HCT116 (cell line): ENCODE measurements at regions not wholly inside any gene's neighbourhood (a gene's known extent, or its start where the extent isn't known, plus 50 kb on each side); places are given as distances from the start of the nearest gene placed in this dataset.

Experiments used
- ATAC-seq: fragments of 200-7000 bp; cut with Tn5 transposase; 2 replicates; pipeline ENCODE4 v1.9.1; 2020; ENCODE audit warnings: mild to moderate bottlenecking, moderate library complexity
- BruUV-seq: library from RNA; stranded (reverse); fragments of 400-500 nt; replicated peaks from 2 replicates; lab custom pipeline; 2021; lab: Mats Ljungman, UMichigan
- CTCF ChIA-PET: fragments of 300-600 bp; sonication (Branson Sonifier 250); formaldehyde crosslinking; loops from one replicate; lab custom pipeline; 2021; ENCODE audit warnings: antibody characterized with exemption; lab: Charles Lee
- POLR2A ChIA-PET: fragments of 300-600, 350-600 bp; sonication (Branson Sonifier 250); formaldehyde crosslinking; loops from one replicate; lab custom pipeline; 2021; ENCODE audit warnings: antibody characterized with exemption; lab: Charles Lee
- RAD21 ChIA-PET, 2 experiments: fragments of 300-600 bp; sonication (Branson Sonifier 250); formaldehyde crosslinking; loops; one replicate each; lab custom pipeline; 2023; ENCODE audit warnings: low total read pairs in 2 of 2; ENCODE audit not compliant: uncharacterized antibody in 2 of 2, unreplicated experiment in 2 of 2, low non-redundant PET in 1 of 2; lab: Charles Lee
- DNase-seq: peaks from one replicate; pipeline ENCODE4 v3.0.0-alpha.2; 2010; ENCODE audit warnings: low read depth, low spot score
- H2AFZ ChIP-seq: fragments of 200-600 bp; shearing (Covaris generic), sonication (generic); 2 replicates; pipeline ENCODE4 v1.6.1; 2017; ENCODE audit warnings: low read depth, mixed run types, mixed read lengths, antibody characterized with exemption, low read length; ENCODE audit not compliant: poor library complexity, severe bottlenecking
- H3K27ac ChIP-seq: 2 replicates; pipeline ENCODE4 v1.5.1; 2012; ENCODE audit warnings: low read depth, low read length
- H3K27me3 ChIP-seq: fragments of 200-600 bp; sonication (generic); 2 replicates; pipeline ENCODE4 v1.6.1; 2016; ENCODE audit warnings: mixed run types, low read length, mixed read lengths; ENCODE audit not compliant: insufficient read depth
- H3K36me3 ChIP-seq, 2 experiments: fragments of 200-500 bp in 1 of 2; fragments of 200-600 bp in 1 of 2; sonication (Bioruptor generic) in 1 of 2; sonication (generic) in 1 of 2; 2 replicates each; pipeline versions ENCODE4 v1.5.1 to v1.6.1; 2014 to 2016; ENCODE audit warnings: low read length in 2 of 2, inconsistent platforms in 1 of 2, mixed read lengths in 1 of 2, mixed run types in 1 of 2; ENCODE audit not compliant: insufficient read depth in 2 of 2, control insufficient read depth in 1 of 2
- H3K4me1 ChIP-seq, 2 experiments: fragments of 200-600 bp in 1 of 2; sonication (generic) in 1 of 2; 2 replicates each; pipeline versions ENCODE4 v1.5.1 to v1.6.1; 2012 to 2017; ENCODE audit warnings: low read length in 2 of 2, inconsistent platforms in 1 of 2, mild to moderate bottlenecking in 1 of 2, mixed read lengths in 1 of 2, mixed run types in 1 of 2, moderate library complexity in 1 of 2; ENCODE audit not compliant: insufficient read depth in 2 of 2, control insufficient read depth in 1 of 2
- H3K4me2 ChIP-seq: fragments of 200-600 bp; sonication (generic); 2 replicates; pipeline ENCODE4 v1.6.1; 2017; ENCODE audit warnings: mixed run types, low read length, mixed read lengths
- H3K4me3 ChIP-seq, 2 experiments: fragments of 200-600 bp in 1 of 2; sonication (generic) in 1 of 2; replicated peaks in 1 of 2; 2 replicates each; pipeline ENCODE4 v1.5.1; 2011 to 2016; ENCODE audit warnings: low read length in 2 of 2, control low read depth in 1 of 2, low read depth in 1 of 2, mild to moderate bottlenecking in 1 of 2, mixed read lengths in 1 of 2, mixed run types in 1 of 2
- H3K79me2 ChIP-seq: fragments of 200-600 bp; sonication (generic); 2 replicates; pipeline ENCODE4 v1.6.1; 2017; ENCODE audit warnings: mild to moderate bottlenecking, mixed run types, low read length, moderate library complexity, mixed read lengths; ENCODE audit not compliant: insufficient read depth
- H3K9ac ChIP-seq: fragments of 200-600 bp; sonication (generic); 2 replicates; pipeline ENCODE4 v1.6.1; 2016; ENCODE audit warnings: low read length, mixed read lengths
- H3K9me2 ChIP-seq: fragments of 200-600 bp; sonication (generic), shearing (Covaris generic); 2 replicates; pipeline ENCODE4 v1.6.1; 2017; ENCODE audit warnings: mixed run types, mild to moderate bottlenecking, moderate library complexity; ENCODE audit not compliant: insufficient read depth
- H3K9me3 ChIP-seq, 2 experiments: fragments of 200-500 bp in 1 of 2; fragments of 200-600 bp in 1 of 2; sonication (Bioruptor generic) in 1 of 2; sonication (generic) in 1 of 2; 2 replicates each; pipeline ENCODE4 v1.6.1; 2014 to 2017; ENCODE audit warnings: low read length in 2 of 2, mixed read lengths in 2 of 2, inconsistent platforms in 1 of 2, low read depth in 1 of 2, mild to moderate bottlenecking in 1 of 2, mixed run types in 1 of 2, moderate library complexity in 1 of 2; ENCODE audit not compliant: control insufficient read depth in 1 of 2, insufficient read depth in 1 of 2
- H4K20me1 ChIP-seq: fragments of 200-600 bp; sonication (generic), shearing (Covaris generic); 2 replicates; pipeline ENCODE4 v1.6.1; 2017; ENCODE audit warnings: mixed run types, mild to moderate bottlenecking, moderate library complexity; ENCODE audit not compliant: insufficient read depth
- ATF3 ChIP-seq: IDR thresholded peaks from 2 replicates; pipeline ENCODE4 v1.6.1; 2012
- ELF1 ChIP-seq: IDR thresholded peaks from 2 replicates; pipeline ENCODE4 v1.6.1; 2012; ENCODE audit warnings: low read depth, borderline replicate concordance
- MAX ChIP-seq: IDR thresholded peaks from 2 replicates; pipeline ENCODE4 v1.6.1; 2012
- POLR2A ChIP-seq: IDR thresholded peaks from 2 replicates; pipeline ENCODE4 v1.7.0; 2011; ENCODE audit warnings: borderline replicate concordance; ENCODE audit not compliant: insufficient read depth, insufficient read length; ENCODE audit errors: extremely low read depth
- RAD21 ChIP-seq: IDR thresholded peaks from 2 replicates; pipeline ENCODE4 v1.6.1; 2012; ENCODE audit warnings: low read depth, mild to moderate bottlenecking
- REST ChIP-seq: IDR thresholded peaks from 2 replicates; pipeline ENCODE4 v1.6.1; 2012; ENCODE audit warnings: low read depth
- SP1 ChIP-seq: IDR thresholded peaks from 2 replicates; pipeline ENCODE4 v1.6.1; 2012; ENCODE audit warnings: low read depth
- SRF ChIP-seq: IDR thresholded peaks from 2 replicates; pipeline ENCODE4 v1.6.1; 2012; ENCODE audit warnings: low read depth
- TCF7L2 ChIP-seq: IDR thresholded peaks from 2 replicates; pipeline ENCODE4 v1.7.0; 2011; ENCODE audit warnings: borderline replicate concordance, inconsistent platforms; ENCODE audit not compliant: insufficient read depth, insufficient read length; ENCODE audit errors: extremely low read depth
- ZBTB33 ChIP-seq: IDR thresholded peaks from 2 replicates; pipeline ENCODE4 v1.6.1; 2011; ENCODE audit warnings: mild to moderate bottlenecking, low read length, moderate library complexity; ENCODE audit not compliant: insufficient replicate concordance; ENCODE audit errors: extremely low read depth
- intact Hi-C: fragments of 100-400 bp; cut with micrococcal nuclease; formaldehyde crosslinking; loops from 2 replicates; pipeline ENCODE4 v1.10.0; 2022

- Histone ChIP-seq H3K4me1 (no peaks in the 10 kb centered on the region), H3K4me3 (no peak overlapping the region), H3K27me3 (no peaks in the 10 kb centered on the region), H3K36me3 (no peaks in the 10 kb centered on the region), H3K27ac (no peak overlapping the region), H2AFZ (no peak overlapping the region), H3K79me2 (no peaks in the 10 kb centered on the region), H3K9me2 (no peaks in the 10 kb centered on the region), H3K4me2 (no peak overlapping the region), H3K9ac (no peak overlapping the region), H4K20me1 (no peaks in the 10 kb centered on the region), H3K9me3 (peaks cover 8 to 24% of the 10 kb centered on the region in 2 experiments; a peak in 2 of 4 replicates)
- TF ChIP-seq MAX (no peak), RAD21 (no peak), ELF1 (no peak), POLR2A (no peak), TCF7L2 (no peak), SP1 (no peak), ATF3 (no peak), SRF (no peak), ZBTB33 (no peak), REST (no peak)
- DNase-seq: no peak
- ChIA-PET POLR2A (no interaction called here), CTCF (no interaction called here), RAD21 (no interaction called here)
- intact Hi-C loops: no loop called here
- BruUV-seq: no TSS peak
- no peak for ATAC-seq
These were observed 183.0 kb upstream of the SLC24A5 start for GRCh38 chr15:47937834-47938233.
